HG03520 (cell line): ENCODE measurements at regions not wholly inside any gene's neighbourhood (a gene's known extent, or its start where the extent isn't known, plus 50 kb on each side); places are given as distances from the start of the nearest gene placed in this dataset.

Experiments
- ATAC-seq: cut with Tn5 transposase; IDR thresholded peaks from one replicate; pipeline ENCODE4 v1.9.1; 2021; ENCODE audit warnings: mild to moderate bottlenecking, moderate library complexity; ENCODE audit not compliant: unreplicated experiment

GRCh38 chr20:58112017-58112781 lies 116.3 kb downstream of the ANKRD60 start:
- ATAC-seq = no peak

- ATAC-seq = no peak
Observed at GRCh38 chr20:58111310-58112016, 117.0 kb downstream of the ANKRD60 start.

GRCh38 chr20:58109918-58110635 lies 118.4 kb downstream of the ANKRD60 start:
- ATAC-seq = no peak

GRCh38 chr20:58109126-58109880 lies 119.2 kb downstream of the ANKRD60 start:
- no peak for ATAC-seq

- ATAC-seq = no peak
Observed at GRCh38 chr20:58107533-58107932, 120.9 kb downstream of the ANKRD60 start.

GRCh38 chr20:58106143-58106750 lies 122.2 kb downstream of the ANKRD60 start:
- ATAC-seq = no peak

GRCh38 chr20:58103961-58104360 lies 124.5 kb downstream of the ANKRD60 start:
- no peak for ATAC-seq

- ATAC-seq = no peak
Observed at GRCh38 chr20:58103517-58103904, 124.9 kb downstream of the ANKRD60 start.

- no peak for ATAC-seq
Observed at GRCh38 chr20:58102744-58103516, 125.5 kb downstream of the ANKRD60 start.

GRCh38 chr20:58102261-58102660 lies 126.2 kb downstream of the ANKRD60 start:
- no peak for ATAC-seq

- ATAC-seq = no peak
Observed at GRCh38 chr20:58100731-58101356, 127.6 kb downstream of the ANKRD60 start.

- no peak for ATAC-seq
Observed at GRCh38 chr20:58099956-58100730, 128.3 kb downstream of the ANKRD60 start.

- ATAC-seq = no peak
Observed at GRCh38 chr20:58099291-58099935, 129.0 kb downstream of the ANKRD60 start.

GRCh38 chr20:58098571-58098970 lies 129.9 kb downstream of the ANKRD60 start:
- ATAC-seq = no peak

- no peak for ATAC-seq
Observed at GRCh38 chr20:58097943-58098342, 130.5 kb downstream of the ANKRD60 start.

- ATAC-seq = no peak
Observed at GRCh38 chr20:58097429-58097828, 131.0 kb downstream of the ANKRD60 start.

- no peak for ATAC-seq
Observed at GRCh38 chr20:58096880-58097423, 131.5 kb downstream of the ANKRD60 start.

- ATAC-seq = no peak
Observed at GRCh38 chr20:58094698-58095097, 133.8 kb downstream of the ANKRD60 start.
